Sigmoid colon (tissue), 6 donors: ENCODE measurements at regions not wholly inside any gene's neighbourhood (a gene's known extent, or its start where the extent isn't known, plus 50 kb on each side); places are given as distances from the start of the nearest gene placed in this dataset.

ENCODE experiments used
- DNase-seq: peaks from one replicate; pipeline ENCODE4 v3.0.0-alpha.2; 2019
- H3K27ac ChIP-seq, 4 donors: fragments of 200-600 bp; sonication (generic); one replicate each; pipeline ENCODE4 v1.5.1; 2016 to 2019; ENCODE audit warnings: mild to moderate bottlenecking in 1 of 4
- H3K27me3 ChIP-seq, 3 donors: fragments of 200-600 bp; sonication (generic); one replicate each; pipeline ENCODE4 v1.5.1; 2019; ENCODE audit warnings: mild to moderate bottlenecking in 1 of 3
- H3K36me3 ChIP-seq, 4 donors: fragments of 200-600 bp; sonication (generic); one replicate each; pipeline ENCODE4 v1.5.1; 2016 to 2019
- H3K4me1 ChIP-seq, 4 donors: fragments of 200-600 bp; sonication (generic); one replicate each; pipeline ENCODE4 v1.5.1; 2017 to 2019
- H3K4me3 ChIP-seq, 4 donors: fragments of 200-600 bp; sonication (generic); one replicate each; pipeline ENCODE4 v1.5.1; 2017 to 2019; ENCODE audit warnings: mild to moderate bottlenecking in 2 of 4, moderate library complexity in 1 of 4
- H3K9me3 ChIP-seq, 4 donors: fragments of 200-600 bp in 3 of 4; sonication (generic) in 3 of 4; one replicate each; pipeline versions ENCODE4 v1.5.1 to v1.6.1; 2013 to 2019
- EP300 ChIP-seq, 4 donors: sonication (generic); formaldehyde crosslinking; IDR thresholded peaks; one replicate each; pipeline ENCODE4 v1.6.1; 2017; ENCODE audit warnings: antibody characterized with exemption in 4 of 4
- POLR2A ChIP-seq, 2 donors: fragments of 450-650 bp; IDR thresholded peaks; one replicate each; pipeline ENCODE4 v1.6.1; 2016; ENCODE audit warnings: antibody characterized with exemption in 2 of 2, mild to moderate bottlenecking in 2 of 2, moderate library complexity in 2 of 2
- POLR2AphosphoS5 ChIP-seq, 4 donors: sonication (generic); formaldehyde crosslinking; IDR thresholded peaks; one replicate each; pipeline ENCODE4 v1.6.1; 2017; ENCODE audit warnings: antibody characterized with exemption in 4 of 4
- WGBS, 2 donors: extraction: QIAGEN DNeasy Blood & Tissue Kit; methylation state at CpG; one replicate each; pipeline ENCODE4 v1.1.7; 2013; 5-methylcytosine and 5-hydroxymethylcytosine counted together
- intact Hi-C: fragments of 100-400 bp; cut with DNase I; formaldehyde crosslinking; loops from one replicate; pipeline ENCODE4 v1.15.1; 2023
- TF ChIP-seq, protein P1 (sequence below), 4 experiments: fragments of 450-650 bp in 3 of 4; fragments of 200-600 bp in 1 of 4; IDR thresholded peaks; one replicate each; pipeline ENCODE4 v1.5.1; 2016 to 2019; ENCODE audit warnings: antibody characterized with exemption in 4 of 4, mild to moderate bottlenecking in 3 of 4, moderate library complexity in 2 of 4
- donor health status: healthy with polysubstance abuse.
- donor health status: healthy.

DNA sequence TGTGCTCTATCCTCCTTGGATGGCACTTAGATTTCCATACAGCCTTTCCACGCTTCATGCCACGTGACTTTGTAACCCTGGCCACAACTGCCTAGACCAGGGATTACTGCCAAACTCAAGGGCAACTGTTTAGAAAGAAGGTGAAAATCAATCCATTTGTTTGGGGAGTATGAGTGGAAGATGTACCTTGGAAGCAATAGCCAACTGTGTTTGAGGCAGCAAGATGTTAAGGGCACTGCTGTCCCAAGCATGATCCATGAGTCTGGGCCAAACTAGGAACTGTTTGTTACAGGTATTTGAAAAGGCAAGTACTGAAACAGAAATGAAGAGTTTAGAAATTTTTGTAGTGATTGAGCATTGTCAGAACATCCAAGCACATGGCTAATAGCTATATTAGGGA is 138.9 kb downstream of the CDC42EP3 start:
- Histone ChIP-seq H3K4me1 (peaks cover 0 to 28% (median 24%) of the 10 kb centered on the region in 4 donors), H3K27ac (no peak overlapping the region), H3K27me3 (no peaks in the 10 kb centered on the region), H3K9me3 (no peaks in the 10 kb centered on the region), H3K36me3 (no peaks in the 10 kb centered on the region), H3K4me3 (no peak overlapping the region)
- intact Hi-C loops = no loop called here
- DNase-seq = no peak
- 97% methylated on average over 2 of the region's 2 CpGs for WGBS, 2 donors
- TF ChIP-seq, protein P1, sequence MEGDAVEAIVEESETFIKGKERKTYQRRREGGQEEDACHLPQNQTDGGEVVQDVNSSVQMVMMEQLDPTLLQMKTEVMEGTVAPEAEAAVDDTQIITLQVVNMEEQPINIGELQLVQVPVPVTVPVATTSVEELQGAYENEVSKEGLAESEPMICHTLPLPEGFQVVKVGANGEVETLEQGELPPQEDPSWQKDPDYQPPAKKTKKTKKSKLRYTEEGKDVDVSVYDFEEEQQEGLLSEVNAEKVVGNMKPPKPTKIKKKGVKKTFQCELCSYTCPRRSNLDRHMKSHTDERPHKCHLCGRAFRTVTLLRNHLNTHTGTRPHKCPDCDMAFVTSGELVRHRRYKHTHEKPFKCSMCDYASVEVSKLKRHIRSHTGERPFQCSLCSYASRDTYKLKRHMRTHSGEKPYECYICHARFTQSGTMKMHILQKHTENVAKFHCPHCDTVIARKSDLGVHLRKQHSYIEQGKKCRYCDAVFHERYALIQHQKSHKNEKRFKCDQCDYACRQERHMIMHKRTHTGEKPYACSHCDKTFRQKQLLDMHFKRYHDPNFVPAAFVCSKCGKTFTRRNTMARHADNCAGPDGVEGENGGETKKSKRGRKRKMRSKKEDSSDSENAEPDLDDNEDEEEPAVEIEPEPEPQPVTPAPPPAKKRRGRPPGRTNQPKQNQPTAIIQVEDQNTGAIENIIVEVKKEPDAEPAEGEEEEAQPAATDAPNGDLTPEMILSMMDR (IDR thresholded peaks at IDR 0.05) = no peak
- TF ChIP-seq POLR2AphosphoS5 (IDR thresholded peaks at IDR 0.05) (no peak), EP300 (IDR thresholded peaks at IDR 0.05) (no peak), POLR2A (IDR thresholded peaks at IDR 0.05) (no peak)

DNA sequence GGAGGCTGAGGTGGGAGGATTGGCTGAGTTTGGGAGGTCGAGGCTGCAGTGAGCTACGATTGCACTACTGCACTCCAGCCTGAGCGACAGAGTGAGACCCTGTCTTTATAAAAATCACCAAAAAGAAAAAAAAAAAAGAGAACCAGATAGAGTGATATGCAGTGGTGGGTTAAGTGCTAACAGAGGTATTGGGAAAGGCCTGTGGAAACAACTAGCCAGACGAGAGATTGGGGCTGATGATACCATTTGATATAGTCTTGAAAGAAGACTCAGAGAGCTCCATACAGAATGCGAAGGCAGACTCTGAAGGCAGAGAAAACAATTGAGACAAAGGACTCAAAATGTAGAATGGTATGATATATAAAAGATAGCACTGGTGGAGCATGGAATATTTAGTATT is 134.1 kb downstream of the CDC42EP3 start:
- Histone ChIP-seq H3K9me3 (no peaks in the 10 kb centered on the region), H3K36me3 (no peaks in the 10 kb centered on the region), H3K27ac (no peak overlapping the region), H3K4me3 (no peak overlapping the region), H3K27me3 (no peaks in the 10 kb centered on the region), H3K4me1 (no peaks in the 10 kb centered on the region)
- 93 to 96% methylated on average over 5 of the region's 5 CpGs for WGBS, 2 donors
- no peak for DNase-seq
- TF ChIP-seq POLR2AphosphoS5 (IDR thresholded peaks at IDR 0.05) (no peak), POLR2A (IDR thresholded peaks at IDR 0.05) (no peak), EP300 (IDR thresholded peaks at IDR 0.05) (no peak)
- TF ChIP-seq, protein P1 (IDR thresholded peaks at IDR 0.05) = no peak
- intact Hi-C loops = no loop called here

DNA sequence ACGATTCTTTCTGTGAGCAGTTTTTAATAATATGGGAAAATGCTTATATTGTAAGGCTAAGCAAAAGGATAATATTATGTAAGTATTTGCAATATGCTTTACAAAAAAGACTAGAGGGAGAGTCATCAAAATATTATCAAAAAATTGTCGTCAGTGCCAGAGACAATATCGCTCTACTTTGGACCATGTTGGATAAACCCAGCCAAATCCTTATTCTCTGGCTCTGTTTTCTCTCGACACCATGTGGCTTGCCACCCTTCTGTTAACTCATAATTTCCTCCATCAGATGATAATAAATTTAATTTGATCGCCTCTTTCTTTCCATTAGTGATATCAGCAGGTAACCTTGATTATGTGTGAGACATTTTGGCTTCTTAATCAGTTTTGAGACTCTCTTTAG is 129.9 kb downstream of the CDC42EP3 start:
- DNase-seq = no peak
- no peaks in the 10 kb centered on the region for H3K36me3 ChIP-seq
- no peaks in the 10 kb centered on the region for H3K27me3 ChIP-seq
- H3K4me3 ChIP-seq = no peak overlapping the region
- H3K9me3 ChIP-seq = no peaks in the 10 kb centered on the region
- 93 to 94% methylated on average over 5 of the region's 5 CpGs for WGBS, 2 donors
- no peak for TF ChIP-seq POLR2AphosphoS5 (IDR thresholded peaks at IDR 0.05)
- TF ChIP-seq, protein P1 (IDR thresholded peaks at IDR 0.05) = no peak
- no peak for TF ChIP-seq EP300 (IDR thresholded peaks at IDR 0.05)
- no peak for TF ChIP-seq POLR2A (IDR thresholded peaks at IDR 0.05)
- H3K4me1 ChIP-seq = no peaks in the 10 kb centered on the region
- no peak overlapping the region for H3K27ac ChIP-seq
- intact Hi-C loops = no loop called here

DNA sequence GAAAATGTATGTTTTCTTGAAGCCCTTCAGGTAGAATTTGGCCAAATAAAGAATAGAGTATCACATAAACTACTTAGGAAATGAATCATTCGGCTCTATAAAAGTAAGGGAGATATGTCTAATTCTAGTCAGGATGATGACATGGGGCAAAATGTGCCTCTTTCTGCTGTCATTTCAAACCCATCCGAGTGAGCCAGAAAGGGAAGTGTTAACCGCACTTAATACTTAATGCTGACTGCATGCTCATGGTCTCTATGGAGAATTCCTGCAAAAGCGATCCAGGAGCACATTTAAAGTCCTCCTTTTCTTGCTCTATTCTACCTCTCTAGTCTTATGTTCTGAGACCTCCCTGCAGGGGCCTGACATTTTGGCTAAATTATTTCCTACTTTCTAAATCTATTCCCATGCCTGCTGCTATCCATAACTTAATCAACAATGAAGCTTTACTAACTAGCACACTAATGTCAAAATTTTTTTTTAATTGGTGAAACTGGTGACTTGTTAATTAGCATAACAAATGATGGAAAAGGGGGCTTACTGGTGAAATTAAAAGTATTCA is 127.4 kb downstream of the CDC42EP3 start:
- Histone ChIP-seq H3K9me3 (no peaks in the 10 kb centered on the region), H3K4me3 (no peak overlapping the region), H3K27me3 (no peaks in the 10 kb centered on the region), H3K27ac (no peak overlapping the region), H3K36me3 (no peaks in the 10 kb centered on the region), H3K4me1 (no peaks in the 10 kb centered on the region)
- intact Hi-C loops = no loop called here
- TF ChIP-seq EP300 (IDR thresholded peaks at IDR 0.05) = no peak
- no peak for TF ChIP-seq POLR2AphosphoS5 (IDR thresholded peaks at IDR 0.05)
- no peak for TF ChIP-seq POLR2A (IDR thresholded peaks at IDR 0.05)
- TF ChIP-seq, protein P1 (IDR thresholded peaks at IDR 0.05) = no peak
- no peak for DNase-seq
- WGBS, 2 donors = 88 to 91% methylated on average over 4 of the region's 4 CpGs

DNA sequence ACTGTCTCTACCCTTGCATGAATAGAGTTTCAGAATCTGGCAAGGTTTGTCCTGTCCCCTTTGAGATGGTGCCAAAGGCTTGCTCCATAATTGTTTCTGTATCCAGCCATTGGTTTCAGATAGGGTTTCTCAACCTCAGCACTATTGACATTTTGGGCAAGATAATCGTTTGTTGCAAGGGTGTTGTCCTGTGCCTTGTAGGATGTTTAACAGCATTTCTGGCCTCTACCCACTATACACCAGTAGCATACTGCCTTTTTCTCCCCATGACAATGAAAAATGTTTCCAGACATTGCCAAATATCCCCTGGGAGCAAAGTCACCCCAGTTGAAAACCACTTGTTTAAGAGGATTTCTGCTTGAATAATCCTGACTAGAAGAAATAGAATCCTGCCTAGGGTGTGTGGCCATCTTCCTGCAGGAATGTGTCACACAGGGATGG is 126.8 kb downstream of the CDC42EP3 start:
- H3K4me3 ChIP-seq = no peak overlapping the region
- no peaks in the 10 kb centered on the region for H3K9me3 ChIP-seq
- no peaks in the 10 kb centered on the region for H3K36me3 ChIP-seq
- TF ChIP-seq POLR2AphosphoS5 (IDR thresholded peaks at IDR 0.05) = no peak
- H3K27ac ChIP-seq = no peak overlapping the region
- no peaks in the 10 kb centered on the region for H3K27me3 ChIP-seq
- intact Hi-C loops = no loop called here
- no peaks in the 10 kb centered on the region for H3K4me1 ChIP-seq
- 45 to 84% methylated on average over 1 of the region's 1 CpG for WGBS, 2 donors
- DNase-seq = no peak
